OCI-LY7 (cell line): ENCODE measurements at regions not wholly inside any gene's neighbourhood (a gene's known extent, or its start where the extent isn't known, plus 50 kb on each side); places are given as distances from the start of the nearest gene placed in this dataset.

Experiments
- BruUV-seq: library from RNA; stranded (reverse); fragments of 400-500 nt; replicated peaks from 2 replicates; lab custom pipeline; 2021; lab: Mats Ljungman, UMichigan
- CTCF ChIA-PET: fragments of 300-600 bp; sonication (Branson Sonifier 250); formaldehyde crosslinking; loops from one replicate; lab custom pipeline; 2022; ENCODE audit warnings: antibody characterized with exemption; ENCODE audit not compliant: unreplicated experiment; lab: Charles Lee
- POLR2A ChIA-PET: fragments of 300-600 bp; sonication (Branson Sonifier 250); formaldehyde crosslinking; loops from one replicate; lab custom pipeline; 2022; ENCODE audit warnings: antibody characterized with exemption; lab: Charles Lee
- DNase-seq: peaks from one replicate; pipeline ENCODE4 v3.0.0-alpha.2; 2015; ENCODE audit warnings: low spot score
- H2AFZ ChIP-seq: fragments of 200-600 bp; sonication (generic), shearing (Covaris generic); 2 replicates; pipeline ENCODE4 v1.6.1; 2014; ENCODE audit warnings: mild to moderate bottlenecking, antibody characterized with exemption, low read length, moderate library complexity
- H3K27ac ChIP-seq: fragments of 200-600 bp; sonication (generic); 2 replicates; pipeline ENCODE4 v1.5.1; 2014; ENCODE audit warnings: mixed run types, low read depth, mild to moderate bottlenecking, moderate library complexity, low read length, inconsistent platforms; ENCODE audit not compliant: poor library complexity, severe bottlenecking
- H3K36me3 ChIP-seq: fragments of 200-600 bp; sonication (generic); 2 replicates; pipeline ENCODE4 v1.6.1; 2014; ENCODE audit warnings: mild to moderate bottlenecking, antibody characterized with exemption, low read length, moderate library complexity, mixed read lengths; ENCODE audit not compliant: insufficient read depth
- H3K4me1 ChIP-seq: fragments of 200-600 bp; sonication (generic); 2 replicates; pipeline ENCODE4 v1.5.1; 2014; ENCODE audit warnings: mild to moderate bottlenecking, low read length; ENCODE audit not compliant: insufficient read depth, poor library complexity, severe bottlenecking
- H3K4me2 ChIP-seq: fragments of 200-600 bp; sonication (generic); 2 replicates; pipeline ENCODE4 v1.6.1; 2014; ENCODE audit warnings: mild to moderate bottlenecking, low read length
- H3K4me3 ChIP-seq: fragments of 200-600 bp; sonication (generic); 2 replicates; pipeline ENCODE4 v1.5.1; 2014; ENCODE audit warnings: mild to moderate bottlenecking, low read depth, low read length; ENCODE audit not compliant: poor library complexity, severe bottlenecking
- H3K79me2 ChIP-seq: fragments of 200-600 bp; sonication (generic); 2 replicates; pipeline ENCODE4 v1.6.1; 2016; ENCODE audit warnings: low read depth, mild to moderate bottlenecking, low read length, moderate library complexity, mixed read lengths; ENCODE audit not compliant: insufficient read depth
- H3K9me2 ChIP-seq: fragments of 200-600 bp; sonication (generic); 2 replicates; pipeline ENCODE4 v1.6.1; 2016; ENCODE audit warnings: mild to moderate bottlenecking, low read length, mixed read lengths; ENCODE audit not compliant: insufficient read depth
- H3K9me3 ChIP-seq: fragments of 200-600 bp; sonication (generic); 2 replicates; pipeline ENCODE4 v1.6.1; 2014; ENCODE audit warnings: mild to moderate bottlenecking, mixed run types, low read length, mixed read lengths
- H4K20me1 ChIP-seq: fragments of 200-600 bp; sonication (generic); 2 replicates; pipeline ENCODE4 v1.6.1; 2014; ENCODE audit warnings: mild to moderate bottlenecking, antibody characterized with exemption, low read length, moderate library complexity, mixed read lengths; ENCODE audit not compliant: insufficient read depth
- CTCF ChIP-seq: fragments of 200-600 bp; sonication (generic); conservative IDR thresholded peaks from 2 replicates; pipeline ENCODE4 v1.5.1; 2014; ENCODE audit warnings: mild to moderate bottlenecking, antibody characterized with exemption, low read length, moderate library complexity, mixed read lengths
- EZH2phosphoT487 ChIP-seq: fragments of 200-600 bp; sonication (generic); IDR thresholded peaks from 2 replicates; pipeline ENCODE4 v1.6.1; 2018; ENCODE audit warnings: low read depth, borderline replicate concordance, mild to moderate bottlenecking, mixed run types, antibody characterized with exemption, low read length, moderate library complexity, mixed read lengths
- intact Hi-C: fragments of 100-400 bp; cut with micrococcal nuclease; formaldehyde crosslinking; loops from one replicate; pipeline ENCODE4 v1.10.0; 2022; ENCODE audit not compliant: unreplicated experiment

GRCh38 chr13:50435011-50435410 is 408.5 kb downstream of the DLEU7 start:
- Histone ChIP-seq H3K36me3 (no peaks in the 10 kb centered on the region), H3K4me1 (no peaks in the 10 kb centered on the region), H2AFZ (no peak overlapping the region), H3K27ac (no peak overlapping the region), H3K4me2 (no peak overlapping the region), H3K9me2 (no peaks in the 10 kb centered on the region), H3K4me3 (no peak overlapping the region), H3K79me2 (no peaks in the 10 kb centered on the region), H3K9me3 (no peaks in the 10 kb centered on the region), H4K20me1 (no peaks in the 10 kb centered on the region)
- intact Hi-C loops, result no loop called here
- ChIA-PET POLR2A (interaction anchor here (0.6 kb wide), 1 partner anchor 271 kb away, joined by 5 read pairs; no protein-coding TSS in a partner anchor), CTCF (no interaction called here)
- TF ChIP-seq CTCF, result no peak
- no peak for TF ChIP-seq EZH2phosphoT487
- no peak for DNase-seq
- no TSS peak for BruUV-seq

- ChIA-PET POLR2A (interaction anchor here (0.7 to 2.1 kb wide), 5 partner anchors 9 to 1232 kb away, joined by 3 to 6 read pairs (median 3); no protein-coding TSS in a partner anchor), CTCF (no interaction called here)
- no TSS peak for BruUV-seq
Measured at GRCh38 chr13:50437252-50437651, 406.2 kb downstream of the DLEU7 start.

More at GRCh38 chr13:50437252-50437651, 406.2 kb downstream of the DLEU7 start:
- Histone ChIP-seq H3K27ac (no peak overlapping the region), H3K4me3 (no peak overlapping the region), H3K36me3 (no peaks in the 10 kb centered on the region), H2AFZ (no peak overlapping the region), H3K4me1 (no peaks in the 10 kb centered on the region), H3K79me2 (no peaks in the 10 kb centered on the region), H4K20me1 (no peaks in the 10 kb centered on the region), H3K9me2 (no peaks in the 10 kb centered on the region), H3K4me2 (no peak overlapping the region), H3K9me3 (0 out of 2 replicates have a peak, but pooled peaks cover 4% of the 10 kb centered on the region)
- no peak for TF ChIP-seq CTCF
- no peak for TF ChIP-seq EZH2phosphoT487
- no peak for DNase-seq
- intact Hi-C loops, result no loop called here
